ENCODE measurements at regions not wholly inside any gene's neighbourhood (a gene's known extent, or its start where the extent isn't known, plus 50 kb on each side); places are given as distances from the start of the nearest gene placed in this dataset.

DNA sequence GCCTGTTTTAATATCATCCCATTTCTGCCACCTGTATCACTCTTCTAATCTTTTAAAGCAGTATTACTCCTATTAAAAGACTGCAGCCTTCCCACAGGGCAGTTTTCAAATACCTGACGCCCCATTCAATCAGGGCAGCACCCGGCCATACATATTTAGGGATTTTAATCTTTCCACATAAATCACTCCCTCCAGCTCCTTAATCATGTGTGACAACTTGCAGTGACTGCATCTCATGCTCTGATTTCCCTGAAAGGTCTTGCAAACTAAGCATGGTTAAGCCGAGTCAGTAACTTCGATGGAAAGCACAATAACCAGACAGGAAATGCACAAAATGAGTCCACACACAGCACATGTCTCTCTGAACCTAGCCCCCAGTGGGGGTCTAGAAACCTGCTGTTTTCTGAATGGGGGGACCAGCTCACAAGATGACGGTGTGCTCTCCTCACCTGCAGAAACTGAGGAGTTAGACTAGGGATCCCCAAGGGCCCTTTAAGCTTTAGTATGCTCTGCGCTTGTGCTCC lies 116.9 kb upstream of the CREB1 start:
- H3K4me2 ChIP-seq (ENCODE audit: low read length) = no peak overlapping the region
- no peaks in the 10 kb centered on the region for H3K9me3 ChIP-seq (ENCODE audit: low read length)
- no peak overlapping the region for H3K4me3 ChIP-seq (ENCODE audit: low read length)
- no peaks in the 10 kb centered on the region for H4K20me1 ChIP-seq (ENCODE audit: insufficient read depth)
- no peaks in the 10 kb centered on the region for H3K9me2 ChIP-seq (ENCODE audit: insufficient read depth, low read length)
- no peak overlapping the region for H3K9ac ChIP-seq (ENCODE audit: low read length)
- H3K27ac ChIP-seq (ENCODE audit: low read length) = no peak overlapping the region
- no peak for TF ChIP-seq EZH2 (IDR thresholded peaks at IDR 0.05; ENCODE audit: borderline replicate concordance, insufficient read depth, low read length, poor library complexity, severe bottlenecking)
- TF ChIP-seq CTCF (IDR thresholded peaks at IDR 0.05; ENCODE audit: poor library complexity, severe bottlenecking) = no peak
- TF ChIP-seq EP300 (conservative IDR thresholded peaks at IDR 0.05; ENCODE audit: poor library complexity, severe bottlenecking) = no peak
- TF ChIP-seq TAF1 (IDR thresholded peaks at IDR 0.05; ENCODE audit: low read depth) = no peak
- no peak for TF ChIP-seq POLR2AphosphoS5 (IDR thresholded peaks at IDR 0.05)
- TF ChIP-seq MXI1 (conservative IDR thresholded peaks at IDR 0.05; ENCODE audit: poor library complexity, severe bottlenecking) = no peak
- TF ChIP-seq REST (IDR thresholded peaks at IDR 0.05; ENCODE audit: borderline replicate concordance) = no peak
- no peaks in the 10 kb centered on the region for H3K79me2 ChIP-seq (replicated peaks; ENCODE audit: insufficient read depth, low read length)
- H2AFZ ChIP-seq (ENCODE audit: low read depth, low read length) = no peak overlapping the region
- H3K36me3 ChIP-seq (ENCODE audit: insufficient read depth, low read length) = no peaks in the 10 kb centered on the region
- H3K27me3 ChIP-seq (ENCODE audit: insufficient read depth, low read depth, low read length) = no peaks in the 10 kb centered on the region
- peaks cover 3% of the 10 kb centered on the region for H3F3A ChIP-seq (ENCODE audit: insufficient read depth, low read length, poor library complexity, severe bottlenecking)

DNA sequence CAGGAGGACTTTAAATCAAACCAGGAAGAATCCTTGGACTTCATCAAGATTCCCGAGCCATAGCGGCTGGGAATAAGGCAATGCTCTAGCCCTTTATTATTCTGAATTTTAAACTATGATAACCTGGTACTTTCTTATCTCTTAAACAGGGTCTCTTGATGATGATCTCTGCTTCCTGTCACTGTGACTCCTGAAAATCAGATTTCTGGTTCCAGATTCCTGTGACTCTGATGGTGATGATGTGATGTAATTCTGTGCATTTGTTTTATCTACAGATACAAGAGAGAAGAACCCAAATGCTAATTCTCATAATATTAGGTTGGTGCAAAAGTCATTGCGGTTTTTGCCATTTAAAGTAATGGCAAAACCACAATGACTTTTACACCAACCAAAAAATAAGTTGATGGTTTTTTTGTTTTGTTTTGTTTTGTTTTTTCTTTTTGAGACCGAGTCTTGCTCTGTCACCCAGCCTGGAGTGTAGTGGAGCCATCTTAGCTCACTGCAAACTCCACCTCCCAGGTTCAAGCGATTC lies 116.3 kb upstream of the CREB1 start:
- H3K27me3 ChIP-seq (ENCODE audit: insufficient read depth, low read depth, low read length) = no peaks in the 10 kb centered on the region
- no peak overlapping the region for H3K4me2 ChIP-seq (ENCODE audit: low read length)
- H3K79me2 ChIP-seq (replicated peaks; ENCODE audit: insufficient read depth, low read length) = no peaks in the 10 kb centered on the region
- no peaks in the 10 kb centered on the region for H4K20me1 ChIP-seq (ENCODE audit: insufficient read depth)
- H3K4me3 ChIP-seq (ENCODE audit: low read length) = no peak overlapping the region
- no peaks in the 10 kb centered on the region for H3K9me2 ChIP-seq (ENCODE audit: insufficient read depth, low read length)
- H3K9me3 ChIP-seq (ENCODE audit: low read length) = no peaks in the 10 kb centered on the region
- no peak overlapping the region for H3K27ac ChIP-seq (ENCODE audit: low read length)
- no peak overlapping the region for H3K9ac ChIP-seq (ENCODE audit: low read length)
- no peaks in the 10 kb centered on the region for H3K36me3 ChIP-seq (ENCODE audit: insufficient read depth, low read length)
- peaks cover 3% of the 10 kb centered on the region for H3F3A ChIP-seq (ENCODE audit: insufficient read depth, low read length, poor library complexity, severe bottlenecking)
- TF ChIP-seq CTCF (IDR thresholded peaks at IDR 0.05; ENCODE audit: poor library complexity, severe bottlenecking) (no peak), POLR2AphosphoS5 (IDR thresholded peaks at IDR 0.05) (no peak), REST (IDR thresholded peaks at IDR 0.05; ENCODE audit: borderline replicate concordance) (no peak), EP300 (conservative IDR thresholded peaks at IDR 0.05; ENCODE audit: poor library complexity, severe bottlenecking) (no peak), MXI1 (conservative IDR thresholded peaks at IDR 0.05; ENCODE audit: poor library complexity, severe bottlenecking) (no peak), TAF1 (IDR thresholded peaks at IDR 0.05; ENCODE audit: low read depth) (no peak), EZH2 (IDR thresholded peaks at IDR 0.05; ENCODE audit: borderline replicate concordance, insufficient read depth, low read length, poor library complexity, severe bottlenecking) (no peak), RAD21 (conservative IDR thresholded peaks at IDR 0.05) (no peak), SMC3 (conservative IDR thresholded peaks at IDR 0.05; ENCODE audit: poor library complexity) (no peak)
- no peak overlapping the region for H2AFZ ChIP-seq (ENCODE audit: low read depth, low read length)
